ENCODE measurements at regions not wholly inside any gene's neighbourhood (a gene's known extent, or its start where the extent isn't known, plus 50 kb on each side); places are given as distances from the start of the nearest gene placed in this dataset.

- Histone ChIP-seq H3K9ac (ENCODE audit: low read length) (no peak overlapping the region), H3K14ac (ENCODE audit: low read length) (no peak overlapping the region), H3K27me3 (ENCODE audit: insufficient read depth, low read length) (no peaks in the 10 kb centered on the region), H3K27ac (ENCODE audit: low read depth, low read length) (no peak overlapping the region), H3K4me1 (ENCODE audit: control insufficient read depth in 1 of 2, insufficient read depth in 2 of 2, low read length in 2 of 2) (no peaks in the 10 kb centered on the region), H3K79me2 (ENCODE audit: control insufficient read depth, insufficient read depth, low read length, poor library complexity) (no peaks in the 10 kb centered on the region), H2BK12ac (ENCODE audit: low read length) (no peak overlapping the region), H2BK5ac (ENCODE audit: low read depth, low read length, poor library complexity) (no peak overlapping the region), H3K4ac (ENCODE audit: low read depth, low read length) (no peak overlapping the region), H3K9me3 (ENCODE audit: insufficient read depth, low read depth, low read length) (no peaks in the 10 kb centered on the region), H3K4me2 (ENCODE audit: low read length) (no peak overlapping the region), H2AFZ (ENCODE audit: insufficient read depth, low read length, poor library complexity) (no peak overlapping the region), H3K79me1 (ENCODE audit: low read length) (no peaks in the 10 kb centered on the region), H4K12ac (ENCODE audit: low read depth, low read length) (no peak overlapping the region), H2AK5ac (ENCODE audit: low read length) (no peak overlapping the region), H3K23ac (ENCODE audit: low read length) (no peak overlapping the region), H4K91ac (ENCODE audit: low read depth, low read length) (no peak overlapping the region), H4K8ac (ENCODE audit: low read depth, low read length) (no peak overlapping the region), H2BK120ac (ENCODE audit: insufficient read depth, low read length, poor library complexity) (no peak overlapping the region), H3K36me3 (ENCODE audit: control insufficient read depth in 1 of 2, insufficient read depth in 2 of 2, low read length in 2 of 2) (no peaks in the 10 kb centered on the region), H3K18ac (ENCODE audit: low read length) (no peak overlapping the region), H3K4me3 (ENCODE audit: low read depth, low read length) (no peak overlapping the region)
- WGBS (ENCODE audit: extremely low coverage, insufficient coverage, insufficient read length): no CpG with 5 or more reads among the region's 2 CpGs
- no peak for DNase-seq
Measured at GRCh38 chr2:79414690-79415089, 98.2 kb upstream of the CTNNA2 start.

DNA sequence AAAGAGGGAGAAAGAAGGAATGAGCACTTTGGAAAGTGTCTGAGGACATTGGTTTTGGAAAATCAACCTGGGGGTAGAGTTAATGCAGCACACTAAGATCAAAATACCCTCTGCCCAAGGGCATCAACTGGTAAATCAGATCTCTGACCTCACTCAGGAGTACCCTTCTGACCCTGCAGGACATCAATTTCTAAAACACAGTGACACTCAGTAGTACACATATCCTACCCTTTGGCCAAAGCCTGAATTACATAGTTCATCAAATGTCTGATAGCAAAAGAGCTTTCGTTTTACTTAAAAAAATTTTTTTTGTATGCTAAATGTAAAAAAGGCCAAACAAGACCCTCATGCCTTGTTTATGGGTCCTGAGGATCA is 118.4 kb upstream of the CTNNA2 start:
- H2BK12ac ChIP-seq (ENCODE audit: low read length): peak overlapping the region; percentile 80
- H3K27me3 ChIP-seq (ENCODE audit: insufficient read depth, low read length): no peaks in the 10 kb centered on the region
- no peaks in the 10 kb centered on the region for H3K36me3 ChIP-seq (ENCODE audit: control insufficient read depth in 1 of 2, insufficient read depth in 2 of 2, low read length in 2 of 2)
- no peak overlapping the region for H3K4ac ChIP-seq (ENCODE audit: low read depth, low read length)
- no peak overlapping the region for H3K4me2 ChIP-seq (ENCODE audit: low read length)
- H4K8ac ChIP-seq (ENCODE audit: low read depth, low read length): no peak overlapping the region
- H3K79me1 ChIP-seq (ENCODE audit: low read length): peaks cover 5% of the 10 kb centered on the region
- H3K9me3 ChIP-seq (ENCODE audit: insufficient read depth, low read depth, low read length): no peaks in the 10 kb centered on the region
- no peak for DNase-seq
- H3K18ac ChIP-seq (ENCODE audit: low read length): no peak overlapping the region
- H2BK120ac ChIP-seq (ENCODE audit: insufficient read depth, low read length, poor library complexity): no peak overlapping the region
- H3K9ac ChIP-seq (ENCODE audit: low read length): no peak overlapping the region
- H3K4me3 ChIP-seq (ENCODE audit: low read depth, low read length): no peak overlapping the region
- no peak overlapping the region for H4K91ac ChIP-seq (ENCODE audit: low read depth, low read length)
- no peak overlapping the region for H2AK5ac ChIP-seq (ENCODE audit: low read length)
- no peak overlapping the region for H3K23ac ChIP-seq (ENCODE audit: low read length)
- no CpG with 5 or more reads among the region's 1 CpG for whole genome bisulfite sequencing (ENCODE audit: extremely low coverage, insufficient coverage, insufficient read length)
- H3K79me2 ChIP-seq (ENCODE audit: control insufficient read depth, insufficient read depth, low read length, poor library complexity): no peaks in the 10 kb centered on the region
- H3K27ac ChIP-seq (ENCODE audit: low read depth, low read length): peak overlapping the region; percentile 76
- peak overlapping the region; percentile 84 for H2BK5ac ChIP-seq (ENCODE audit: low read depth, low read length, poor library complexity)
- no peak overlapping the region for H2AFZ ChIP-seq (ENCODE audit: insufficient read depth, low read length, poor library complexity)
- H3K4me1 ChIP-seq (ENCODE audit: control insufficient read depth in 1 of 2, insufficient read depth in 2 of 2, low read length in 2 of 2): peaks cover 5 to 7% of the 10 kb centered on the region in 2 experiments
- no peak overlapping the region for H4K12ac ChIP-seq (ENCODE audit: low read depth, low read length)
- no peak overlapping the region for H3K14ac ChIP-seq (ENCODE audit: low read length)

DNA sequence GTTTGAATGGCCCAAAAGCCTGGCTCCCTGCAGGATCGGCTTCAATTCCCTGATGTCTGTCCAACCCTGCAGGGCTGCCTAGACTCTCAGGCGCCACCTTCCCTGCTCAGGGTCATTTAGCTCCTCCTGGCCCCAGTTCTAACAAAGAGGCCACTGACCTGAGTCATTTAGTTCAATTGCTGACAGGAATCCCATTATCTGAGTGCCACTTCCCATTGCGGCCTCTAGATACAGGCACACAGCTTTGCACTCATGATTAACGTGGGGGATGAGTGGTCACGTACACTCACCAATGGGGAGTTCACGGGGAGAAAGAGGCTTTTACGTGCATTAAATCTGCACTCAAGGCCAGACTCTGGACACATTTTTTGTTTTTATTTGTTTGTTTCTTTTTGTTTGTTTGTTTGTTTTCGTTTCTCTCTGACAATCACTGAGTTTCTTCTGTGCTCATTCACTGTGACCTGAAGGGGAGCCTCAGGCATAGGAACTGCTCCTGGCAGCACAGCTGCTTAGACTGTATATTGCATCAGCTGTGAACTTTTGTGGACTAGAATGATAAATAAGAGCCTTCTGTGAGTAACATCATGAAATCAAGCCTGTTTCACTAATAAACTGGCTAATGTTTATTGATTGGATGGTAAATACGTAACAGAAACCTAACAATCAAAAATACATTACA is 118.9 kb upstream of the CTNNA2 start:
- WGBS (ENCODE audit: extremely low coverage, insufficient coverage, insufficient read length): no CpG with 5 or more reads among the region's 9 CpGs
- no peaks in the 10 kb centered on the region for H3K27me3 ChIP-seq (ENCODE audit: insufficient read depth, low read length)
- no peak overlapping the region for H2BK12ac ChIP-seq (ENCODE audit: low read length)
- no peak overlapping the region for H3K14ac ChIP-seq (ENCODE audit: low read length)
- H2AFZ ChIP-seq (ENCODE audit: insufficient read depth, low read length, poor library complexity): no peak overlapping the region
- H4K8ac ChIP-seq (ENCODE audit: low read depth, low read length): no peak overlapping the region
- peaks cover 5 to 7% of the 10 kb centered on the region in 2 experiments for H3K4me1 ChIP-seq (ENCODE audit: control insufficient read depth in 1 of 2, insufficient read depth in 2 of 2, low read length in 2 of 2)
- H4K12ac ChIP-seq (ENCODE audit: low read depth, low read length): no peak overlapping the region
- no peaks in the 10 kb centered on the region for H3K36me3 ChIP-seq (ENCODE audit: control insufficient read depth in 1 of 2, insufficient read depth in 2 of 2, low read length in 2 of 2)
- no peak overlapping the region for H3K18ac ChIP-seq (ENCODE audit: low read length)
- no peaks in the 10 kb centered on the region for H3K79me2 ChIP-seq (ENCODE audit: control insufficient read depth, insufficient read depth, low read length, poor library complexity)
- peak overlapping the region; percentile 6 for H3K4me2 ChIP-seq (ENCODE audit: low read length)
- no peak overlapping the region for H3K4me3 ChIP-seq (ENCODE audit: low read depth, low read length)
- H2BK5ac ChIP-seq (ENCODE audit: low read depth, low read length, poor library complexity): no peak overlapping the region
- no peak overlapping the region for H4K91ac ChIP-seq (ENCODE audit: low read depth, low read length)
- H3K23ac ChIP-seq (ENCODE audit: low read length): no peak overlapping the region
- no peak overlapping the region for H3K4ac ChIP-seq (ENCODE audit: low read depth, low read length)
- no peak overlapping the region for H3K9ac ChIP-seq (ENCODE audit: low read length)
- H2BK120ac ChIP-seq (ENCODE audit: insufficient read depth, low read length, poor library complexity): no peak overlapping the region
- no peaks in the 10 kb centered on the region for H3K9me3 ChIP-seq (ENCODE audit: insufficient read depth, low read depth, low read length)
- DNase-seq: peak; percentile 3 to 6
- peak overlapping the region; percentile 86 for H3K27ac ChIP-seq (ENCODE audit: low read depth, low read length)
- no peak overlapping the region for H2AK5ac ChIP-seq (ENCODE audit: low read length)
- peaks cover 5% of the 10 kb centered on the region for H3K79me1 ChIP-seq (ENCODE audit: low read length)

DNA sequence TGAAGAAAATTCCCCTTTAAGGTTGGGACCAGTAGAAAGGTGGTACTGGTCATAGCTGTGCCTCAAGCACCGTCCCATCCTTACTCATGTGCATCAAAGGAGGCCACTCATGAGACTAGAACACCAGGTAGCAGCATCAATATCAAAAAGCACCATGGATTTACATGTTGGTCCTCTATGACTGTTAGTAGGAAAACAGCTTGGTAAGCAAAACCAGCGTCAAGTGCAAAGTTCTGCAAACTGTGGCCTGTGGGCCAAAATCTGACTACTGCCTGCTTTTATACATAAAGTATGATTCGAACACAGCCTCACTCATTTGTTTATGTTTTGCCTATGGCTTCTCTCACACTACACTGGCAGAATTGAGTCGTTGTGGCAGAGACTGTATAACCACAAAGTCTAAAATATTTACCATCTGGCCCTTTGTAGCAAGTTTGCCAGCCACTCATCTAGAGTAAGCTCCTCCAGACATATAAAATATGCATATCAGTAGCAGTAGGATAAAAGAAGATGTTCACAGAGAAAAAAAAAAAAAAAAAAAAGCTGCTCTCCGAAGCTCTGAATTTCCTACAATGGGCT is 119.7 kb upstream of the CTNNA2 start:
- Histone ChIP-seq H2BK12ac (ENCODE audit: low read length) (peak overlapping the region; percentile 14), H3K23ac (ENCODE audit: low read length) (no peak overlapping the region), H4K12ac (ENCODE audit: low read depth, low read length) (no peak overlapping the region), H3K4me2 (ENCODE audit: low read length) (peak overlapping the region; percentile 6), H3K18ac (ENCODE audit: low read length) (no peak overlapping the region), H2AFZ (ENCODE audit: insufficient read depth, low read length, poor library complexity) (no peak overlapping the region), H3K14ac (ENCODE audit: low read length) (peak overlapping the region; percentile 4), H3K4me1 (ENCODE audit: control insufficient read depth in 1 of 2, insufficient read depth in 2 of 2, low read length in 2 of 2) (peaks cover 5 to 7% of the 10 kb centered on the region in 2 experiments), H3K36me3 (ENCODE audit: control insufficient read depth in 1 of 2, insufficient read depth in 2 of 2, low read length in 2 of 2) (no peaks in the 10 kb centered on the region), H3K9ac (ENCODE audit: low read length) (peak overlapping the region; percentile 7), H3K4ac (ENCODE audit: low read depth, low read length) (no peak overlapping the region), H2BK5ac (ENCODE audit: low read depth, low read length, poor library complexity) (peak overlapping the region; percentile 55), H3K79me1 (ENCODE audit: low read length) (peaks cover 5% of the 10 kb centered on the region), H3K4me3 (ENCODE audit: low read depth, low read length) (no peak overlapping the region), H3K27me3 (ENCODE audit: insufficient read depth, low read length) (no peaks in the 10 kb centered on the region), H3K79me2 (ENCODE audit: control insufficient read depth, insufficient read depth, low read length, poor library complexity) (no peaks in the 10 kb centered on the region), H4K8ac (ENCODE audit: low read depth, low read length) (peak overlapping the region; percentile 0), H2BK120ac (ENCODE audit: insufficient read depth, low read length, poor library complexity) (peak overlapping the region; percentile 71), H4K91ac (ENCODE audit: low read depth, low read length) (peak overlapping the region; percentile 65), H3K27ac (ENCODE audit: low read depth, low read length) (peak overlapping the region; percentile 86), H3K9me3 (ENCODE audit: insufficient read depth, low read depth, low read length) (no peaks in the 10 kb centered on the region), H2AK5ac (ENCODE audit: low read length) (no peak overlapping the region)
- DNase-seq: no peak
- WGBS (ENCODE audit: extremely low coverage, insufficient coverage, insufficient read length): no CpG with 5 or more reads among the region's 5 CpGs

Measured in trophoblast cell (in vitro differentiated cells and primary cell).